Upper lobe of right lung (tissue), 1 donor: ENCODE measurements at regions not wholly inside any gene's neighbourhood (a gene's known extent, or its start where the extent isn't known, plus 50 kb on each side); places are given as distances from the start of the nearest gene placed in this dataset.

Source experiments
- ATAC-seq: fragments of 200-7000 bp; cut with Tn5 transposase; one replicate; pipeline ENCODE4 v1.9.1; 2020; ENCODE audit warnings: mild to moderate bottlenecking, moderate library complexity
- DNase-seq: peaks from one replicate; pipeline ENCODE4 v3.0.0-alpha.2; 2020
- H3K27ac ChIP-seq: fragments of 200-600 bp; one replicate; pipeline ENCODE4 v1.8.0; 2022
- H3K27me3 ChIP-seq: fragments of 200-600 bp; one replicate; pipeline ENCODE4 v1.8.0; 2022; ENCODE audit warnings: mild to moderate bottlenecking
- H3K36me3 ChIP-seq: fragments of 200-600 bp; one replicate; pipeline ENCODE4 v1.8.0; 2022
- H3K4me1 ChIP-seq: fragments of 200-600 bp; one replicate; pipeline ENCODE4 v1.8.0; 2022
- H3K4me3 ChIP-seq: fragments of 200-600 bp; one replicate; pipeline ENCODE4 v1.8.0; 2022; ENCODE audit warnings: mild to moderate bottlenecking
- H3K9me3 ChIP-seq: fragments of 200-600 bp; one replicate; pipeline ENCODE4 v1.8.0; 2022
- CTCF ChIP-seq: fragments of 200-600 bp; IDR thresholded peaks from one replicate; pipeline ENCODE4 v1.8.0; 2022; ENCODE audit warnings: antibody characterized with exemption
- intact Hi-C: fragments of 100-400 bp; cut with DNase I; formaldehyde crosslinking; loops from one replicate; pipeline ENCODE4 v1.11.0; 2022
- donor health status: DM: no; HTN: yes; CAD: no; lungs with severe emphysema.

GRCh38 chr16:11465675-11466074, 120.4 kb downstream of the RMI2 start:
- no peak for TF ChIP-seq CTCF
- Histone ChIP-seq H3K4me3 (no peak overlapping the region), H3K27me3 (no peaks in the 10 kb centered on the region), H3K27ac (no peak overlapping the region), H3K9me3 (no peaks in the 10 kb centered on the region), H3K36me3 (no peaks in the 10 kb centered on the region), H3K4me1 (no peaks in the 10 kb centered on the region)
- intact Hi-C loops = no loop called here
- DNase-seq (no peak), ATAC-seq (no peak)

GRCh38 chr16:11470676-11471415, 115.9 kb downstream of the LITAF start:
- DNase-seq = peak; percentile 51

GRCh38 chr16:11471548-11471947, 115.2 kb downstream of the LITAF start:
- DNase-seq = peak; percentile 54

More at GRCh38 chr16:11470676-11471415, 115.9 kb downstream of the LITAF start:
- intact Hi-C loops = no loop called here
- no peak overlapping the region for H3K4me3 ChIP-seq
- no peaks in the 10 kb centered on the region for H3K27me3 ChIP-seq
- no peak for ATAC-seq
- no peak for TF ChIP-seq CTCF
- no peak overlapping the region for H3K27ac ChIP-seq
- H3K9me3 ChIP-seq = no peaks in the 10 kb centered on the region
- no peaks in the 10 kb centered on the region for H3K4me1 ChIP-seq
- no peaks in the 10 kb centered on the region for H3K36me3 ChIP-seq

GRCh38 chr16:11472410-11472809, 114.3 kb downstream of the LITAF start:
- Histone ChIP-seq H3K4me1 (no peaks in the 10 kb centered on the region), H3K27ac (no peak overlapping the region), H3K9me3 (no peaks in the 10 kb centered on the region), H3K27me3 (no peaks in the 10 kb centered on the region), H3K36me3 (no peaks in the 10 kb centered on the region), H3K4me3 (no peak overlapping the region)
- intact Hi-C loops = no loop called here
- DNase-seq = peak; percentile 11
- ATAC-seq = no peak
- TF ChIP-seq CTCF = no peak

More at GRCh38 chr16:11471548-11471947, 115.2 kb downstream of the LITAF start:
- Histone ChIP-seq H3K27me3 (no peaks in the 10 kb centered on the region), H3K4me3 (no peak overlapping the region), H3K36me3 (no peaks in the 10 kb centered on the region), H3K4me1 (no peaks in the 10 kb centered on the region), H3K27ac (no peak overlapping the region), H3K9me3 (no peaks in the 10 kb centered on the region)
- intact Hi-C loops = no loop called here
- ATAC-seq = peak; percentile 7
- no peak for TF ChIP-seq CTCF

- no peaks in the 10 kb centered on the region for H3K9me3 ChIP-seq
- TF ChIP-seq CTCF = no peak
- H3K4me1 ChIP-seq = no peaks in the 10 kb centered on the region
- ATAC-seq (no peak), DNase-seq (peak; percentile 62)
- H3K36me3 ChIP-seq = no peaks in the 10 kb centered on the region
- no peak overlapping the region for H3K4me3 ChIP-seq
- intact Hi-C loops = no loop called here
- H3K27ac ChIP-seq = no peak overlapping the region
- H3K27me3 ChIP-seq = no peaks in the 10 kb centered on the region
Measured at GRCh38 chr16:11472851-11473250, 113.9 kb downstream of the LITAF start.
